IPS-18c (cell line): ENCODE measurements at regions not wholly inside any gene's neighbourhood (a gene's known extent, or its start where the extent isn't known, plus 50 kb on each side); places are given as distances from the start of the nearest gene placed in this dataset.
"Not testable (repeated sequence)": the region's sequence is repeated elsewhere in the genome, so short reads cannot be mapped to it uniquely, and the experiment has no call there.

ENCODE experiments used
- H3K4me3 ChIP-seq: 2 replicates; pipeline ENCODE4 v1.7.0; 2013; ENCODE audit warnings: low read depth, mild to moderate bottlenecking, low read length, moderate library complexity; ENCODE audit not compliant: insufficient read depth
- H3K9me3 ChIP-seq: one replicate; pipeline ENCODE4 v1.6.1; 2013; ENCODE audit warnings: mild to moderate bottlenecking, low read length, moderate library complexity; ENCODE audit not compliant: control insufficient read depth, insufficient read depth

GRCh38 chr14:106670011-106670410, 1143.6 kb downstream of the TMEM121 start:
- Histone ChIP-seq H3K9me3 (peaks cover 19% of the 10 kb centered on the region), H3K4me3 (no peak overlapping the region; the same call in 1 of the 2 replicates)

- H3K4me3 ChIP-seq, result not testable (repeated sequence)
- peaks cover 14% of the 10 kb centered on the region for H3K9me3 ChIP-seq
These were observed 1147.7 kb downstream of the TMEM121 start for GRCh38 chr14:106674093-106674492.

GRCh38 chr14:106674509-106675125, 1148.2 kb downstream of the TMEM121 start:
- H3K9me3 ChIP-seq, result peaks cover 16% of the 10 kb centered on the region
- H3K4me3 ChIP-seq, result not testable (repeated sequence)

- peaks cover 21% of the 10 kb centered on the region for H3K9me3 ChIP-seq
- not testable (repeated sequence) for H3K4me3 ChIP-seq
These were observed 1149.3 kb downstream of the TMEM121 start for GRCh38 chr14:106675716-106676115.

GRCh38 chr14:106679776-106680175, 1153.4 kb downstream of the TMEM121 start:
- Histone ChIP-seq H3K9me3 (peaks cover 14% of the 10 kb centered on the region), H3K4me3 (no peak overlapping the region)

GRCh38 chr14:106681161-106681560, 1154.8 kb downstream of the TMEM121 start:
- H3K4me3 ChIP-seq, result peak overlapping the region; percentile 3; the same call in 1 of the 2 replicates
- peaks cover 14% of the 10 kb centered on the region for H3K9me3 ChIP-seq

- H3K4me3 ChIP-seq, result no peak overlapping the region
- peaks cover 17% of the 10 kb centered on the region for H3K9me3 ChIP-seq
These were observed 1155.2 kb downstream of the TMEM121 start for GRCh38 chr14:106681568-106681967.

- Histone ChIP-seq H3K4me3 (no peak overlapping the region), H3K9me3 (peaks cover 15% of the 10 kb centered on the region)
These were observed 1157.2 kb downstream of the TMEM121 start for GRCh38 chr14:106683631-106684030.

GRCh38 chr14:106686533-106686932, 1160.2 kb downstream of the TMEM121 start:
- H3K4me3 ChIP-seq, result no peak overlapping the region
- H3K9me3 ChIP-seq, result peaks cover 11% of the 10 kb centered on the region

GRCh38 chr14:106690333-106690891, 1164.0 kb downstream of the TMEM121 start:
- Histone ChIP-seq H3K9me3 (peaks cover 18% of the 10 kb centered on the region), H3K4me3 (no peak overlapping the region)

- Histone ChIP-seq H3K9me3 (peaks cover 15% of the 10 kb centered on the region), H3K4me3 (no peak overlapping the region; the same call in 1 of the 2 replicates)
These were observed 1165.4 kb downstream of the TMEM121 start for GRCh38 chr14:106691601-106692291.

GRCh38 chr14:106694638-106695393, 1168.4 kb downstream of the TMEM121 start:
- no peak overlapping the region for H3K4me3 ChIP-seq
- peaks cover 18% of the 10 kb centered on the region for H3K9me3 ChIP-seq

GRCh38 chr14:106698620-106699267, 1172.4 kb downstream of the TMEM121 start:
- not testable (repeated sequence) for H3K4me3 ChIP-seq

GRCh38 chr14:106703651-106704050, 1177.3 kb downstream of the TMEM121 start:
- not testable (repeated sequence) for H3K4me3 ChIP-seq, H3K9me3 ChIP-seq

More at GRCh38 chr14:106698620-106699267, 1172.4 kb downstream of the TMEM121 start:
- not testable (repeated sequence) for H3K9me3 ChIP-seq

GRCh38 chr14:106706488-106706887, 1180.1 kb downstream of the TMEM121 start:
- not testable (repeated sequence) for H3K9me3 ChIP-seq, H3K4me3 ChIP-seq

GRCh38 chr14:106710187-106710586, 1183.8 kb downstream of the TMEM121 start:
- H3K9me3 ChIP-seq, H3K4me3 ChIP-seq: not testable (repeated sequence)

- not testable (repeated sequence) for H3K9me3 ChIP-seq, H3K4me3 ChIP-seq
These were observed 1186.1 kb downstream of the TMEM121 start for GRCh38 chr14:106712513-106712912.
